Stimulated activated CD4-positive, alpha-beta T cell treated with anti-CD3 and anti-CD28 coated beads, TNF-alpha, amount 100 ng/mL, for 24 hours (primary cell): ENCODE measurements at regions not wholly inside any gene's neighbourhood (a gene's known extent, or its start where the extent isn't known, plus 50 kb on each side); places are given as distances from the start of the nearest gene placed in this dataset.

ENCODE experiments used
- DNase-seq, 3 experiments: peaks; one replicate each; pipeline ENCODE4 v3.0.0-alpha.2; 2020; ENCODE audit warnings: low read depth in 3 of 3

- DNase-seq = no peak
Observed at GRCh38 chr12:41768456-41768855, 376.2 kb downstream of the GXYLT1 start.

GRCh38 chr12:41762691-41763090, 382.0 kb downstream of the GXYLT1 start:
- DNase-seq = no peak

- no peak for DNase-seq
Observed at GRCh38 chr12:41745593-41745992, 399.1 kb downstream of the GXYLT1 start.

- no peak for DNase-seq
Observed at GRCh38 chr12:41743835-41744234, 400.8 kb downstream of the GXYLT1 start.

GRCh38 chr12:41739066-41739465, 405.6 kb downstream of the GXYLT1 start:
- no peak for DNase-seq

- no peak for DNase-seq
Observed at GRCh38 chr12:41737423-41737822, 407.3 kb downstream of the GXYLT1 start.

- DNase-seq = no peak
Observed at GRCh38 chr12:41736436-41736835, 408.2 kb downstream of the GXYLT1 start.

GRCh38 chr12:41731691-41732090, 413.0 kb downstream of the GXYLT1 start:
- DNase-seq = no peak

- no peak for DNase-seq
Observed at GRCh38 chr12:41731061-41731460, 413.6 kb downstream of the GXYLT1 start.

- no peak for DNase-seq
Observed at GRCh38 chr12:41724216-41724615, 420.5 kb downstream of the GXYLT1 start.

GRCh38 chr12:41719214-41719613, 425.5 kb downstream of the GXYLT1 start:
- no peak for DNase-seq

GRCh38 chr12:41715256-41715655, 429.4 kb downstream of the GXYLT1 start:
- DNase-seq = no peak

- no peak for DNase-seq
Observed at GRCh38 chr12:41709463-41710285, 435.0 kb downstream of the GXYLT1 start.

- no peak for DNase-seq
Observed at GRCh38 chr12:41709012-41709411, 435.7 kb downstream of the GXYLT1 start.

GRCh38 chr12:41706376-41706775, 438.3 kb downstream of the GXYLT1 start:
- no peak for DNase-seq

- no peak for DNase-seq
Observed at GRCh38 chr12:41701943-41702601, 442.6 kb downstream of the GXYLT1 start.

GRCh38 chr12:41700940-41701339, 443.7 kb downstream of the GXYLT1 start:
- no peak for DNase-seq

- DNase-seq = no peak
Observed at GRCh38 chr12:41699658-41700057, 445.0 kb downstream of the GXYLT1 start.

GRCh38 chr12:41697161-41697560, 447.5 kb downstream of the GXYLT1 start:
- DNase-seq = no peak

GRCh38 chr12:41684997-41685396, 459.7 kb downstream of the GXYLT1 start:
- DNase-seq = no peak

GRCh38 chr12:41683513-41684240, 461.0 kb downstream of the GXYLT1 start:
- DNase-seq = no peak

- DNase-seq = no peak
Observed at GRCh38 chr12:41683023-41683422, 461.7 kb downstream of the GXYLT1 start.

GRCh38 chr12:41681898-41682297, 462.8 kb downstream of the GXYLT1 start:
- DNase-seq = no peak
